T-helper 2 cell treated with Interferon-gamma antibody and Interleukin-4, amounts not matched to agents 5 μg/mL and 100 μg/mL, for 36 hours (primary cell): ENCODE measurements at regions not wholly inside any gene's neighbourhood (a gene's known extent, or its start where the extent isn't known, plus 50 kb on each side); places are given as distances from the start of the nearest gene placed in this dataset.
A peak's percentile ranks its signal among the peaks of the same experiment; 100 is the strongest.

Experiments used
- DNase-seq: peaks from one replicate; pipeline ENCODE4 v3.0.0; 2021; ENCODE audit warnings: low spot score
- H3K27ac Mint-ChIP-seq: one replicate; pipeline ENCODE4 v1.8.0; 2021; ENCODE audit warnings: mild to moderate bottlenecking, mixed read lengths
- H3K27me3 Mint-ChIP-seq: one replicate; pipeline ENCODE4 v1.8.0; 2021; ENCODE audit warnings: low read depth, mixed read lengths
- H3K36me3 Mint-ChIP-seq: one replicate; pipeline ENCODE4 v1.8.0; 2021; ENCODE audit warnings: low read depth, mixed read lengths
- H3K4me1 Mint-ChIP-seq: one replicate; pipeline ENCODE4 v1.8.0; 2021; ENCODE audit warnings: low read depth, mixed read lengths
- H3K4me3 Mint-ChIP-seq: one replicate; pipeline ENCODE4 v1.8.0; 2022; ENCODE audit warnings: mild to moderate bottlenecking, moderate library complexity, mixed read lengths
- H3K9me3 Mint-ChIP-seq: one replicate; pipeline ENCODE4 v1.8.0; 2021; ENCODE audit warnings: mixed read lengths

DNA sequence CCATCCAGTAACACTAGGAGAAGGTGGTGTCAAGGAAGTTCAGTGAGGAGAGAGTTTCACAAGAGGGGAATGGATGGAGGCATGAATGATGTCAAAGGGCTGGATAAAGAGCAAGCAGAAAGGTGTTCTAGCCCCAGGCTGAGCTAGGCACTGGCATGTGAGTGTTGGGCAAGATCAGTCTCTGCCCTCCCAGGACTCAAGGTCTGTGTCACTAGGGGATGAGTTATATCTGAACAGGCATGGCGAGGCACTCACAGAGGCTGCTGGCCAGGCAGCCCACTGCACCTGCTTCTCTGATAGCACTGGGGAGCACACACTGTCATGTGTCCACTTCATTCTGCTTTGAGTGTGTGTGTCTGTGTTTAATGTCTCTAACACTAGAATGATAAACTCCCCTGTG is 903.8 kb downstream of the BCL11B start:
- no peak for DNase-seq
- Mint-ChIP-seq H3K9me3 (peaks cover 28% of the 10 kb centered on the region), H3K4me3 (no peak overlapping the region), H3K27me3 (peaks cover under 1% of the 10 kb centered on the region), H3K36me3 (no peaks in the 10 kb centered on the region), H3K4me1 (peaks cover 7% of the 10 kb centered on the region), H3K27ac (no peak overlapping the region)

GRCh38 chr14:98368916-98369315 is 903.1 kb downstream of the BCL11B start:
- no peak overlapping the region for H3K27ac Mint-ChIP-seq
- no peaks in the 10 kb centered on the region for H3K36me3 Mint-ChIP-seq
- peaks cover 3% of the 10 kb centered on the region for H3K27me3 Mint-ChIP-seq
- H3K4me3 Mint-ChIP-seq, result no peak overlapping the region
- peaks cover 7% of the 10 kb centered on the region for H3K4me1 Mint-ChIP-seq
- H3K9me3 Mint-ChIP-seq, result peaks cover 28% of the 10 kb centered on the region
- no peak for DNase-seq

- DNase-seq, result no peak
- Mint-ChIP-seq H3K27me3 (peaks cover 3% of the 10 kb centered on the region), H3K4me3 (no peak overlapping the region), H3K36me3 (no peaks in the 10 kb centered on the region), H3K4me1 (peaks cover 7% of the 10 kb centered on the region), H3K27ac (no peak overlapping the region), H3K9me3 (peaks cover 28% of the 10 kb centered on the region)
These were observed 902.7 kb downstream of the BCL11B start for GRCh38 chr14:98369344-98369743.

DNA sequence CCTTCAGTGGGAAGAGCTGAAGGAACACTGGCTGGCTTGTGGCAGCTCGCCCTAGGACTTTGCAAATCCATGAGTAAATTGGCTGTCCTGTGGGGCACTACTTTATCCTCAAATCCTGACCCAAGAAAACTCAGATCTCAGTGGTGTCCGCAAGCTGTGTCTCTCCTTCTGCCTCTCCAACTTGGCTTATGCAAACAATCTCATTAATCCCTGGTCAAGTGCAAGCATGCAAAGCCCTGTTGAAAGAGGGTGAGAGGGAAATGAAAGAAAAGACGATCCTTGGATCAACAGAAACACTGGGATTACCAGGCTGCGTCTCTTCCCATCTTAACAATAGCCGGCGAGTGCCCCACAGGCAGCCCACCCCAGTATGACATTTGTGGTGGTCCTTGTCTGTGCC is 901.6 kb downstream of the BCL11B start:
- Mint-ChIP-seq H3K27me3 (peaks cover 3% of the 10 kb centered on the region), H3K9me3 (peaks cover 28% of the 10 kb centered on the region), H3K4me3 (no peak overlapping the region), H3K27ac (no peak overlapping the region), H3K4me1 (peaks cover 7% of the 10 kb centered on the region), H3K36me3 (no peaks in the 10 kb centered on the region)
- DNase-seq, result no peak

GRCh38 chr14:98371141-98371540 is 900.9 kb downstream of the BCL11B start:
- no peak overlapping the region for H3K27ac Mint-ChIP-seq
- no peaks in the 10 kb centered on the region for H3K36me3 Mint-ChIP-seq
- DNase-seq, result no peak
- H3K9me3 Mint-ChIP-seq, result peaks cover 28% of the 10 kb centered on the region
- H3K27me3 Mint-ChIP-seq, result peaks cover 3% of the 10 kb centered on the region
- H3K4me3 Mint-ChIP-seq, result no peak overlapping the region
- peaks cover 7% of the 10 kb centered on the region for H3K4me1 Mint-ChIP-seq

DNA sequence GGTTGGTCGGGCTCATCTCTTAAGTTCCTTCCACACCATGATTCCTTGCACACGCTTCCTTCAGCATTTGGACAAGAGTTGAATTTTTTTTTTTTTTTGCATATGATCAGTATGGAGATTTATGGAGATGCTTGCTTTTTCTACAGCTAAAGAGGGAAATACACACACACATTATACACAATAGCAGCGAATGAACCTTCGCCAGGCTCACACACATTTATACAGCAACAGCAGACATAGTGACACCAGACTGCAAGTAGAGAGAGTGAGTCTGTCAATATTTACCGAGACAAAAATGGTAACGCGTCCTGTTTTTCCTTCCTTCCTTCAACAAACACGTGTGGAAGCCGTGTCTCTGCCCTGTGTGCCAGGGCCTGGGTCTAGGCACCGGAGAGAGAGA is 897.9 kb downstream of the BCL11B start:
- DNase-seq, result no peak
- peaks cover 5% of the 10 kb centered on the region for H3K4me1 Mint-ChIP-seq
- H3K27me3 Mint-ChIP-seq, result peaks cover 3% of the 10 kb centered on the region
- no peak overlapping the region for H3K4me3 Mint-ChIP-seq
- peaks cover 20% of the 10 kb centered on the region for H3K9me3 Mint-ChIP-seq
- no peaks in the 10 kb centered on the region for H3K36me3 Mint-ChIP-seq
- H3K27ac Mint-ChIP-seq, result no peak overlapping the region

DNA sequence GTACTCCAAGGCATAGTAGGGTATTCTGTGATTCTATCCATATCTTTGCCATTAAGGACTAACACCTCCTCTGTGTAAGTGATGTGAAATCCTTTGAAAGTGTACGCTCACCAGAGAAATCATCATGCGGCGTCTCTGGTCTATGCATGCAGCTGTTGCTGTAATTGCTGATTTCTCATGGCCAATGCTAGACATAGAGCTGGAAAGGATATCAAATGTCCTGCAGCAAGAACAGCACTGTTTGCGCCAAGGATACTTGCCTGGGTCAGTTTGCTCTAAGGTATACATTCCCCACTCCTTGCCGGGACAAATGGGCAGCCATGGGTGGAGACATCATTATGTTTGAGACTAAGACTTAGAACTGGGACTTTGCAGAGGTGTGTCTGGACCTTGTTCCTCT is 896.4 kb downstream of the BCL11B start:
- Mint-ChIP-seq H3K36me3 (no peaks in the 10 kb centered on the region), H3K27ac (no peak overlapping the region), H3K27me3 (peaks cover 3% of the 10 kb centered on the region), H3K4me3 (no peak overlapping the region), H3K4me1 (no peaks in the 10 kb centered on the region), H3K9me3 (peaks cover 17% of the 10 kb centered on the region)
- no peak for DNase-seq

- Mint-ChIP-seq H3K9me3 (peaks cover 26% of the 10 kb centered on the region), H3K27me3 (peaks cover 4% of the 10 kb centered on the region), H3K36me3 (no peaks in the 10 kb centered on the region), H3K27ac (no peak overlapping the region), H3K4me3 (no peak overlapping the region), H3K4me1 (no peaks in the 10 kb centered on the region)
- DNase-seq, result no peak
These were observed 892.2 kb downstream of the BCL11B start for GRCh38 chr14:98379830-98380229.

- Mint-ChIP-seq H3K27me3 (peaks cover 4% of the 10 kb centered on the region), H3K4me3 (no peak overlapping the region), H3K36me3 (no peaks in the 10 kb centered on the region), H3K9me3 (peaks cover 26% of the 10 kb centered on the region), H3K27ac (no peak overlapping the region), H3K4me1 (no peaks in the 10 kb centered on the region)
- no peak for DNase-seq
These were observed 889.3 kb downstream of the BCL11B start for GRCh38 chr14:98382662-98383061.

DNA sequence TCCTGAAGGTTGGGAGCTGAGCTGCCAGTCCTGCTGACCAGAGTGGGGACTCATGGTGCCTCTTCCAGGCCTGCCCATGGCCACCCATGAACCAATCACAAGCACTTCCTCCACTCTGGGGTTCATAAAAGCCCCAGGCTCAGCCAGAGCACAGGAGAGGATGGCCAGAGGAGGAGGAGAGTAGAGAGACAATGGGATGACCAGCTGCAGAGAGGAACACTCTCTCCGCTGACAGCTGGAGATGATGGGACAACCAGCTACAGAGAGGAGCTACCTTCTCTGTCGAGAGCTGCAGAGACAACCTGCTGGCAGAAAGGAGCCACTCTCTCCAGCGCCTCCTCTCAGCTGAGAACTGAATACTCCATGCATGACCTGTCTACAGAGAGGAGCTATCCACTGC is 886.1 kb downstream of the BCL11B start:
- DNase-seq, result no peak
- peaks cover 4% of the 10 kb centered on the region for H3K27me3 Mint-ChIP-seq

GRCh38 chr14:98391061-98391460 is 880.9 kb downstream of the BCL11B start:
- Mint-ChIP-seq H3K4me1 (no peaks in the 10 kb centered on the region), H3K9me3 (peaks cover 3% of the 10 kb centered on the region), H3K4me3 (no peak overlapping the region), H3K27ac (no peak overlapping the region), H3K36me3 (no peaks in the 10 kb centered on the region), H3K27me3 (no peaks in the 10 kb centered on the region)
- DNase-seq, result no peak

More for the DNA sequence above, 886.1 kb downstream of the BCL11B start:
- Mint-ChIP-seq H3K9me3 (peaks cover 9% of the 10 kb centered on the region), H3K4me3 (no peak overlapping the region), H3K4me1 (no peaks in the 10 kb centered on the region), H3K36me3 (no peaks in the 10 kb centered on the region), H3K27ac (no peak overlapping the region)

- no peaks in the 10 kb centered on the region for H3K4me1 Mint-ChIP-seq
- no peak overlapping the region for H3K4me3 Mint-ChIP-seq
- H3K9me3 Mint-ChIP-seq, result no peaks in the 10 kb centered on the region
- H3K27ac Mint-ChIP-seq, result no peak overlapping the region
- no peaks in the 10 kb centered on the region for H3K27me3 Mint-ChIP-seq
- DNase-seq, result no peak
- no peaks in the 10 kb centered on the region for H3K36me3 Mint-ChIP-seq
These were observed 878.5 kb downstream of the BCL11B start for GRCh38 chr14:98393527-98393926.

DNA sequence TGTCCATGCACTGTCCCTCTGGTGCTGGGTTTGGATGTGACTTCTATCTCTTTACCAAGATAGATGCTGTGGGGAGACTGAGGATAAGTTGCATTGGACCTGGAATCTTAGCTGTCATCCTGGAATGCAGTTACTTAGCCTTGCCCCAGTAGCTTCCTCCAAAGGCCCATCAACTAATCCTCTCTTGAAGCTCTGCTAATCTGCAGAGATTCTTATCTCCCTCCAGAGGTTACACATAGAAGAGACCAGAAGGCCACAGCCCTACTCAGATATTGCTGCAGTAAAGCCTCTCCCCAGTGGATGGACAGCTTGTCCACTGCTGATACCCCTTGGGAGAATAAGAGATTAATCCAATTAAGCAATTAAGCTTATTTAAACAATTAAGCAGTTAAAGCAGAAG is 867.2 kb downstream of the BCL11B start:
- peaks cover 2% of the 10 kb centered on the region for H3K27me3 Mint-ChIP-seq
- H3K36me3 Mint-ChIP-seq, result no peaks in the 10 kb centered on the region
- H3K27ac Mint-ChIP-seq, result no peak overlapping the region
- H3K4me3 Mint-ChIP-seq, result no peak overlapping the region
- no peaks in the 10 kb centered on the region for H3K9me3 Mint-ChIP-seq
- peaks cover 9% of the 10 kb centered on the region for H3K4me1 Mint-ChIP-seq
- DNase-seq, result no peak

GRCh38 chr14:98408024-98408555 is 863.9 kb downstream of the BCL11B start:
- no peak for DNase-seq
- no peak overlapping the region for H3K4me3 Mint-ChIP-seq
- H3K36me3 Mint-ChIP-seq, result no peaks in the 10 kb centered on the region
- H3K4me1 Mint-ChIP-seq, result peaks cover 12% of the 10 kb centered on the region
- H3K27me3 Mint-ChIP-seq, result no peaks in the 10 kb centered on the region
- no peak overlapping the region for H3K27ac Mint-ChIP-seq
- H3K9me3 Mint-ChIP-seq, result no peaks in the 10 kb centered on the region

GRCh38 chr14:98408713-98409112 is 863.3 kb downstream of the BCL11B start:
- Mint-ChIP-seq H3K9me3 (no peaks in the 10 kb centered on the region), H3K4me1 (peaks cover 12% of the 10 kb centered on the region), H3K36me3 (no peaks in the 10 kb centered on the region), H3K4me3 (no peak overlapping the region), H3K27ac (no peak overlapping the region), H3K27me3 (no peaks in the 10 kb centered on the region)
- peak; percentile 9 for DNase-seq
